Karpas-422 (cell line): ENCODE measurements at regions not wholly inside any gene's neighbourhood (a gene's known extent, or its start where the extent isn't known, plus 50 kb on each side); places are given as distances from the start of the nearest gene placed in this dataset.

Source experiments
- DNase-seq: peaks from one replicate; pipeline ENCODE4 v3.0.0-alpha.2; 2015
- H2AFZ ChIP-seq: fragments of 200-600 bp; sonication (generic); 2 replicates; pipeline ENCODE4 v1.6.1; 2014; ENCODE audit warnings: antibody characterized with exemption, low read length, mixed read lengths
- H3K27ac ChIP-seq: fragments of 200-600 bp; sonication (generic); 2 replicates; pipeline ENCODE4 v1.5.1; 2014; ENCODE audit warnings: mild to moderate bottlenecking, low read length, moderate library complexity
- H3K27me3 ChIP-seq: fragments of 200-600 bp; sonication (generic); 2 replicates; pipeline ENCODE4 v1.6.1; 2014; ENCODE audit warnings: low read length, mixed read lengths
- H3K36me3 ChIP-seq: fragments of 200-600 bp; sonication (generic); 2 replicates; pipeline ENCODE4 v1.6.1; 2014; ENCODE audit warnings: low read length, mixed read lengths; ENCODE audit not compliant: insufficient read depth
- H3K4me1 ChIP-seq: fragments of 200-600 bp; sonication (generic); 2 replicates; pipeline ENCODE4 v1.6.1; 2014; ENCODE audit warnings: mild to moderate bottlenecking, low read length, mixed read lengths
- H3K4me2 ChIP-seq: fragments of 200-600 bp; sonication (generic); 2 replicates; pipeline ENCODE4 v1.6.1; 2014; ENCODE audit warnings: low read length, low read depth, mild to moderate bottlenecking; ENCODE audit not compliant: poor library complexity, severe bottlenecking
- H3K4me3 ChIP-seq: fragments of 200-600 bp; sonication (generic); 2 replicates; pipeline ENCODE4 v1.5.1; 2014; ENCODE audit warnings: mild to moderate bottlenecking, antibody characterized with exemption, low read length, mixed read lengths
- H3K79me2 ChIP-seq: fragments of 200-600 bp; sonication (generic); 2 replicates; pipeline ENCODE4 v1.6.1; 2014; ENCODE audit warnings: mild to moderate bottlenecking, low read length, mixed read lengths
- H3K9ac ChIP-seq: fragments of 200-600 bp; sonication (generic); 2 replicates; pipeline ENCODE4 v1.6.0; 2014; ENCODE audit warnings: low read length
- H3K9me2 ChIP-seq: fragments of 200-600 bp; sonication (generic), shearing (Covaris generic); replicated peaks from 2 replicates; pipeline ENCODE4 v1.6.0; 2014; ENCODE audit warnings: mild to moderate bottlenecking, low read length, moderate library complexity; ENCODE audit not compliant: insufficient read depth
- H3K9me3 ChIP-seq: fragments of 300-700, 200-600 bp; sonication (generic); 2 replicates; pipeline ENCODE4 v1.6.1; 2014; ENCODE audit warnings: low read length, mixed read lengths
- H4K20me1 ChIP-seq: fragments of 200-600 bp; sonication (generic); 2 replicates; pipeline ENCODE4 v1.6.1; 2014; ENCODE audit warnings: mild to moderate bottlenecking, antibody characterized with exemption, low read length, low read depth; ENCODE audit not compliant: insufficient read depth

GRCh38 chr18:57920036-57920435 is 116.9 kb upstream of the ATP8B1 start:
- no peak overlapping the region for H3K4me3 ChIP-seq
- no peaks in the 10 kb centered on the region for H3K79me2 ChIP-seq
- H3K4me2 ChIP-seq, result no peak overlapping the region
- H3K9me2 ChIP-seq, result no peaks in the 10 kb centered on the region
- H3K9ac ChIP-seq, result no peak overlapping the region
- no peaks in the 10 kb centered on the region for H3K9me3 ChIP-seq
- no peak overlapping the region for H2AFZ ChIP-seq
- no peak for DNase-seq
- H3K36me3 ChIP-seq, result no peaks in the 10 kb centered on the region
- H4K20me1 ChIP-seq, result no peaks in the 10 kb centered on the region
- H3K27me3 ChIP-seq, result no peaks in the 10 kb centered on the region
- H3K4me1 ChIP-seq, result peaks cover 7% of the 10 kb centered on the region
- no peak overlapping the region for H3K27ac ChIP-seq

GRCh38 chr18:57918601-57919000 is 115.5 kb upstream of the ATP8B1 start:
- H2AFZ ChIP-seq, result no peak overlapping the region
- no peak overlapping the region for H3K27ac ChIP-seq
- H4K20me1 ChIP-seq, result no peaks in the 10 kb centered on the region
- no peak overlapping the region for H3K4me3 ChIP-seq
- H3K9ac ChIP-seq, result no peak overlapping the region
- no peak overlapping the region for H3K4me2 ChIP-seq
- no peaks in the 10 kb centered on the region for H3K27me3 ChIP-seq
- no peaks in the 10 kb centered on the region for H3K36me3 ChIP-seq
- H3K9me3 ChIP-seq, result no peaks in the 10 kb centered on the region
- H3K79me2 ChIP-seq, result no peaks in the 10 kb centered on the region
- H3K9me2 ChIP-seq, result no peaks in the 10 kb centered on the region
- H3K4me1 ChIP-seq, result peaks cover 7% of the 10 kb centered on the region
- DNase-seq, result no peak

GRCh38 chr18:57916684-57917083 is 113.6 kb upstream of the ATP8B1 start:
- Histone ChIP-seq H3K4me3 (no peak overlapping the region), H3K9me3 (no peaks in the 10 kb centered on the region), H3K9me2 (no peaks in the 10 kb centered on the region), H3K27me3 (no peaks in the 10 kb centered on the region), H2AFZ (peak overlapping the region; percentile 77; the same call in 1 of the 2 replicates), H3K27ac (no peak overlapping the region), H3K79me2 (no peaks in the 10 kb centered on the region), H3K36me3 (no peaks in the 10 kb centered on the region), H3K4me2 (no peak overlapping the region), H3K9ac (no peak overlapping the region), H3K4me1 (peaks cover 7% of the 10 kb centered on the region), H4K20me1 (no peaks in the 10 kb centered on the region)
- no peak for DNase-seq

- no peak for DNase-seq
- H3K79me2 ChIP-seq, result no peaks in the 10 kb centered on the region
- H3K4me1 ChIP-seq, result peaks cover 7% of the 10 kb centered on the region
- no peaks in the 10 kb centered on the region for H3K9me2 ChIP-seq
- no peaks in the 10 kb centered on the region for H3K27me3 ChIP-seq
- H3K4me2 ChIP-seq, result no peak overlapping the region
- H3K36me3 ChIP-seq, result no peaks in the 10 kb centered on the region
- H3K27ac ChIP-seq, result no peak overlapping the region
- no peaks in the 10 kb centered on the region for H4K20me1 ChIP-seq
- no peak overlapping the region for H3K4me3 ChIP-seq
- no peak overlapping the region for H3K9ac ChIP-seq
- no peaks in the 10 kb centered on the region for H3K9me3 ChIP-seq
- H2AFZ ChIP-seq, result peak overlapping the region; percentile 77; the same call in 1 of the 2 replicates
Observed at GRCh38 chr18:57915865-57916582, 112.9 kb upstream of the ATP8B1 start.

- Histone ChIP-seq H2AFZ (no peak overlapping the region), H4K20me1 (no peaks in the 10 kb centered on the region), H3K27ac (no peak overlapping the region), H3K9ac (no peak overlapping the region), H3K9me2 (no peaks in the 10 kb centered on the region), H3K4me3 (no peak overlapping the region), H3K79me2 (no peaks in the 10 kb centered on the region), H3K4me2 (no peak overlapping the region), H3K4me1 (peaks cover 7% of the 10 kb centered on the region), H3K27me3 (no peaks in the 10 kb centered on the region), H3K36me3 (no peaks in the 10 kb centered on the region), H3K9me3 (no peaks in the 10 kb centered on the region)
- DNase-seq, result no peak
Observed at GRCh38 chr18:57915248-57915647, 112.1 kb upstream of the ATP8B1 start.

- Histone ChIP-seq H3K4me2 (no peak overlapping the region), H3K4me1 (peaks cover 7% of the 10 kb centered on the region), H2AFZ (no peak overlapping the region), H3K4me3 (no peak overlapping the region), H3K79me2 (no peaks in the 10 kb centered on the region), H3K27ac (no peak overlapping the region), H3K27me3 (no peaks in the 10 kb centered on the region), H3K9me3 (no peaks in the 10 kb centered on the region), H3K36me3 (no peaks in the 10 kb centered on the region), H3K9ac (no peak overlapping the region), H4K20me1 (no peaks in the 10 kb centered on the region), H3K9me2 (no peaks in the 10 kb centered on the region)
- no peak for DNase-seq
Observed at GRCh38 chr18:57913686-57914085, 110.6 kb upstream of the ATP8B1 start.

- Histone ChIP-seq H3K4me2 (no peak overlapping the region), H2AFZ (no peak overlapping the region), H3K4me3 (no peak overlapping the region), H3K36me3 (no peaks in the 10 kb centered on the region), H4K20me1 (no peaks in the 10 kb centered on the region), H3K27me3 (no peaks in the 10 kb centered on the region), H3K9ac (no peak overlapping the region), H3K9me2 (no peaks in the 10 kb centered on the region), H3K27ac (no peak overlapping the region), H3K4me1 (no peaks in the 10 kb centered on the region), H3K79me2 (no peaks in the 10 kb centered on the region), H3K9me3 (no peaks in the 10 kb centered on the region)
- peak; percentile 78 for DNase-seq
Observed at GRCh38 chr18:57910817-57911216, 107.7 kb upstream of the ATP8B1 start.

- Histone ChIP-seq H3K36me3 (no peaks in the 10 kb centered on the region), H3K4me1 (no peaks in the 10 kb centered on the region), H3K9me2 (no peaks in the 10 kb centered on the region), H3K4me2 (no peak overlapping the region), H3K4me3 (no peak overlapping the region), H3K9ac (no peak overlapping the region), H2AFZ (no peak overlapping the region), H3K79me2 (no peaks in the 10 kb centered on the region), H3K27ac (no peak overlapping the region), H3K27me3 (no peaks in the 10 kb centered on the region), H3K9me3 (no peaks in the 10 kb centered on the region), H4K20me1 (no peaks in the 10 kb centered on the region)
- no peak for DNase-seq
Observed at GRCh38 chr18:57910134-57910533, 107.0 kb upstream of the ATP8B1 start.
